Motor neuron (in vitro differentiated cells): ENCODE measurements at regions not wholly inside any gene's neighbourhood (a gene's known extent, or its start where the extent isn't known, plus 50 kb on each side); places are given as distances from the start of the nearest gene placed in this dataset.

Experiments
- ATAC-seq, 8 experiments: fragments of 200-7000 bp; cut with Tn5 transposase; replicated peaks in 6 of 8; 2 replicates each; pipeline ENCODE4 v1.8.0; 2021; ENCODE audit warnings: mild to moderate bottlenecking in 8 of 8, moderate library complexity in 8 of 8
- H3K27ac ChIP-seq, 2 donors: fragments of 250-450 bp; sonication (Bioruptor Pico); 2 replicates each; pipeline ENCODE4 v1.9.0; 2021; ENCODE audit warnings: antibody characterized with exemption in 2 of 2, mild to moderate bottlenecking in 2 of 2, moderate library complexity in 1 of 2
- H3K4me1 ChIP-seq, 2 donors: fragments of 250-450 bp; sonication (Bioruptor Pico); replicated peaks in 1 of 2; 2 replicates each; pipeline ENCODE4 v1.6.1; 2021; ENCODE audit warnings: antibody characterized with exemption in 2 of 2, mild to moderate bottlenecking in 2 of 2, moderate library complexity in 1 of 2
- H3K4me3 ChIP-seq, 5 donors: fragments of 250-450 bp; sonication (Bioruptor Pico); 2 replicates each; pipeline ENCODE4 v1.9.0; 2021; ENCODE audit warnings: antibody characterized with exemption in 5 of 5, mild to moderate bottlenecking in 5 of 5, moderate library complexity in 4 of 5
- WGBS, 10 experiments: fragments of 450-650 bp; shearing (Covaris generic); methylation state at CpG; one replicate each; pipeline ENCODE4 v1.0.0; 2022; 5-methylcytosine and 5-hydroxymethylcytosine counted together
- in situ Hi-C, 9 experiments: fragments of 400-800 bp; cut with MboI; loops; one replicate each; pipeline ENCODE4 v1.15.0; 2021; ENCODE audit warnings: low sequenced_read_pairs in 9 of 9, low pct_unique_long_range_greater_than_20kb in 2 of 9; ENCODE audit not compliant: unreplicated experiment in 9 of 9

GRCh38 chr21:20737227-20737913 is 260.8 kb upstream of the NCAM2 start:
- in situ Hi-C loops, result no loop called here
- Histone ChIP-seq H3K4me1 (peaks cover 0 to 4% of the 10 kb centered on the region in 2 donors), H3K4me3 (no peak overlapping the region), H3K27ac (no peak overlapping the region)
- no peak for ATAC-seq

DNA sequence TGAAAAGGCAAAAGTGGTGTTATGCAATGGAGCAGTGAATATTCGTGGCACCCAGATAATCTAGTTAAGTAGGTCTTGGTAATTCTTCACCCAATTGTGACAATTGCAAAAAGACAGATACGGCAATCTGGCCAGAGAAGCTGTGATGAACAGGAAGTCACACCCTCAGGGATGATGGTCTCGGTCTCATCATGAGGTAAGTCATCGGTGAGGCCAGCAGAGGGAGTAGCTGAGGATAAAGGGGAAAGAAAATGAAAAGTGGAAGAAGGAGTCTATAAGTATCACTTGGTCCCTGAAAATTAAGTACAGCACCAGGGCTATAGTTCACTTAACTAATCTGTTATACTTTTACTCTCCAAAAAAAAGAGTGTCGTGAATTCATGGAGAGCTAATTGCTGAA is 258.8 kb upstream of the NCAM2 start:
- WGBS, 10 experiments, result 26 to 100% (median 86%) methylated on average over 1 to 5 of the region's 5 CpGs; no CpG with 5 or more reads in 2 of the 10 experiments
- H3K4me3 ChIP-seq, result no peak overlapping the region
- H3K27ac ChIP-seq, result no peak overlapping the region
- peaks cover 2 to 4% of the 10 kb centered on the region in 2 donors for H3K4me1 ChIP-seq
- ATAC-seq, result no peak
- in situ Hi-C loops, result no loop called here

- ATAC-seq, result no peak
- in situ Hi-C loops, result no loop called here
- H3K4me1 ChIP-seq, result peaks cover 0 to 2% of the 10 kb centered on the region in 2 donors
- H3K4me3 ChIP-seq, result no peak overlapping the region
- 23 to 94% (median 87%) methylated on average over 3 to 6 of the region's 6 CpGs; no CpG with 5 or more reads in 1 of the 10 experiments for WGBS, 10 experiments
- no peak overlapping the region for H3K27ac ChIP-seq
Measured at GRCh38 chr21:20741445-20741844, 256.8 kb upstream of the NCAM2 start.

DNA sequence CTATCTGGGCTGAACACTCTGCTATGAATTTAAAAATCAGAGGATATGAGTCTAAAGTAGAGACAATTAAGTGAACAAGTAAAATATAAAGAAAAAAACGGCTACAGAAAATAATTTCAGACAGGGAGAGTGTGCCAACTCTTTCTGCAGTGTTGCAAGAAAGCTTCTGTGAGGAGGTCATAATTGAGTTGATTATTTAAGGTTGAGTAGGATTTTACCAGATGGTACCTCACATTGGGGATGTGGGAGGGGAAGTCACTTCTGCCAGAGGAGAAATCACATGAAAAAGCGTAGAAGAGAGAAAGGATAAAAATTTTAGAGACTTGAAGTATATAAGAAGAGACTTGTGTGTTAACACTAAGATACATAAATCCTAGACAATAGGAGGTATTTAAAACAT is 238.0 kb upstream of the NCAM2 start:
- no peak for ATAC-seq
- in situ Hi-C loops, result no loop called here
- H3K27ac ChIP-seq, result no peak overlapping the region
- peaks cover 0 to 2% of the 10 kb centered on the region in 2 donors for H3K4me1 ChIP-seq
- no peak overlapping the region for H3K4me3 ChIP-seq
- 0 to 94% (median 54%) methylated on average over 1 to 2 of the region's 2 CpGs for WGBS, 10 experiments

GRCh38 chr21:20774737-20775136 is 223.5 kb upstream of the NCAM2 start:
- Histone ChIP-seq H3K27ac (no peak overlapping the region), H3K4me3 (no peak overlapping the region), H3K4me1 (no peaks in the 10 kb centered on the region)
- 63 to 100% (median 95%) methylated on average over 1 of the region's 1 CpG for WGBS, 10 experiments
- ATAC-seq, result no peak
- in situ Hi-C loops, result no loop called here

DNA sequence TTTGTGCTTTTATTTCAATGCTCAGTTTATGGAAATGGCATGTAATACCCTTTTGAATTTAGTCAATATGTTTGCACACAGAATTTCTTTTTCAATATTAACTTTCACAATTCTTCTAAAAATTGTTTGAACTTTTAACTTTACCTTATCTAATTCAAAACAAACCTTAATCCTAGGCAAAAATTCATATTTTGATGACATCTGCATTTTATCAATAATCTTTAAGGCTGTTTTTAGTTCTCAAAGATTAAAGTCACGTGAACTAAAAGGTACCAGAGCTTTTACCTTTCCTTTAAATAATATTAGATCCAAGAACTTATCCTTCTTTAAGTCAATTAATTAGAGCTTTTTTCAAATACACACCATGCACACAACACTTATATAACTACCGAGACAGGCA is 218.9 kb upstream of the NCAM2 start:
- Histone ChIP-seq H3K4me3 (no peak overlapping the region), H3K4me1 (no peaks in the 10 kb centered on the region), H3K27ac (no peak overlapping the region)
- WGBS, 10 experiments, result 0 to 100% (median 29%) methylated on average over 1 to 2 of the region's 2 CpGs
- ATAC-seq, result no peak
- in situ Hi-C loops, result no loop called here

DNA sequence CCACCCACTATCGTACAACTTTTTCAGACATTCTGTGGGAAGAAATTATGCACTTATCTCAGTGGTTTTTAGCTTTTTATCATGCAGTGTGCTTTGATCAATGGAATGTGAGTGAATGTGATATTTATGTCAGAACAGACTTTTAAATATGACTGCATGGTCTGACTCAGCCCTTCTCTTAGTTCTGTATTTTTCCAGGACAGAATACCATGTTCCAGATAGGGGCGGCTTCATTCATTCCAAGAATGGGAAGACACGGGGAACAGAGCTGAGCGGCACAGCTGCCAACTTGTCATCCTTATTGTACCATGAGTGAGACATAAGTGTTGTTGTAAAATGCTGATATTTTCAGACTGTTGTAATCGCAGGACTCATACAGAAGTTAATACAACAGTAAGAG is 214.6 kb upstream of the NCAM2 start:
- peak in 1 of 8 experiments; percentile 77 for ATAC-seq
- no peaks in the 10 kb centered on the region for H3K4me1 ChIP-seq
- in situ Hi-C loops, result no loop called here
- WGBS, 10 experiments, result 11 to 100% (median 90%) methylated on average over 1 to 5 of the region's 5 CpGs
- H3K27ac ChIP-seq, result no peak overlapping the region
- H3K4me3 ChIP-seq, result no peak overlapping the region

DNA sequence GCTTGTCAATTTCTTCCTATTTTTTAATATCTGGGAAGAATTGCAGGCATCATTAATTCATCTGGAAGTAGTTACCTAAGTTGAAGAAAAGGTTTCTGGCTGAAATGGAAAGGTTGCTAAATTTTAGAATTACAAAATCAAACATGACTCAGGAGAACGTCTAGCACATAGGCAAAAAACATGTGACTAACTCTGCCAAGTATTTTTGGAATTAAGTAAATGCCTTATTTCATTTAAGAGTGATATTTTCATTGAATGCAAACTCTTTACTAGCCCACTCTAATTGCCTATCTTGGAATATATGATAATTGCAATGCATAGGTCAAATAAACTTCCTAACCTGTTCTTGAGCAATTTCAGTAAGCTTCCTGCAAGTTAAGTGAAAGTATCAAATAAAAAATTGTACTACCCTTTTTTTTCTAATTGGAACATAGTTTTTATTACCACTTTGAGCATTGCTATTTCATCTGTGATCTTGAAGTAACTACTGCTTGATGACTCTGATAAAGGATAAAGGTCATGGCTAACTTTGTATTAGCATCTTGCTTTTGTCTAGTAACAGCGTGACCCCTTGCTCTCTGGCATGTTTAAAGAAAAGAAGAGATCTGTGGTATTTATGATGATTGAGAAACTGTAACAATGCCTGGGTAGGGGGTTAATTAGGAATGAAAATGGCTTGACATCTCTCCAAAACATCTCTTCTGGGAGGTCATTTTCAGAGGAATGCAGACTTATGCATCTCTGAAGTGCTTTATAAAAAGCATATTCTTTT is 208.3 kb upstream of the NCAM2 start:
- no peak overlapping the region for H3K4me3 ChIP-seq
- H3K27ac ChIP-seq, result no peak overlapping the region
- ATAC-seq, result no peak
- WGBS, 10 experiments, result 0 to 31% (median 20%) methylated on average over 1 to 2 of the region's 2 CpGs
- in situ Hi-C loops, result no loop called here
- no peaks in the 10 kb centered on the region for H3K4me1 ChIP-seq

DNA sequence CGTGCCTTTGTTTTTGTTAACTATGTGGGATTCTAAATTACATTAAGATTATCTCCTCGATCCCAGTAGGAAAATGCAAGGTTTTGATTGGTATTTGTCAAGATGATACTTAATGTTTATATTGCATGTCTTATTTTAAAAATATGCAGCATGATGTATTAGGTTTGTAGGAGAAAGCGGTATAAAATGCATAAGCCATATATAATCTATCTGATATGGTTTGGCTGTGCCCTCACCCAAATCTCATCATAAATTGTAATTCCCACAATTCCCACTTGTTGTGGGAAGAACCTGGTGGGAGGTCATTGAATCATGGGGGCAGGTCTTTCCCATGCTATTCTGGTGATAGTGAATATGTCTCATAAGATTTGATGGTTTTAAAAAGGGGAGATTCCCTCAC is 198.1 kb upstream of the NCAM2 start:
- ATAC-seq, result no peak
- Histone ChIP-seq H3K27ac (no peak overlapping the region), H3K4me1 (peaks cover 0 to 3% of the 10 kb centered on the region in 2 donors), H3K4me3 (no peak overlapping the region)
- in situ Hi-C loops, result no loop called here
- WGBS, 10 experiments, result 42 to 100% (median 83%) methylated on average over 1 to 3 of the region's 3 CpGs

DNA sequence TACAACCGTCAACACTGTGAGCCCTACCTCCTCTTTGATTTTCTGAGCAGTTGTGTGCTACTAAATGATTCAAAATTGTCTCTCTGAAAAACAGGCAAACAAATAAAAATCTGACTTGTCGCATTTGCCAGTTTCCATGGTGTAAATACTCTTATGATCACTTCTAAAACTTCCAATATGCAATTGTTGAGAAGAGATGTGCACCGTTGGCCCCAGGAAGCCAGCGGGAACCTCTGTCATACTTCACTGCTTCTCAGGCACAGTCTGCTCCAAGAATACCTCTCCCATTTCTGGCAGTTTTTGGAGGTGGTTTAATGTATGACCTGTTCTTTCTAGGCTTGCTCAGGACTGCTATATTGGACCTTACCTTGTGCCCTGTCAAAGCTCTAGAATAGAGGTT is 196.0 kb upstream of the NCAM2 start:
- 0 to 100% (median 89%) methylated on average over 1 to 3 of the region's 4 CpGs; no CpG with 5 or more reads in 2 of the 10 experiments for WGBS, 10 experiments
- Histone ChIP-seq H3K4me3 (no peak overlapping the region), H3K27ac (no peak overlapping the region), H3K4me1 (peaks cover 0 to 3% of the 10 kb centered on the region in 2 donors)
- in situ Hi-C loops, result no loop called here
- ATAC-seq, result no peak

GRCh38 chr21:20802631-20803260 is 195.5 kb upstream of the NCAM2 start:
- WGBS, 10 experiments, result 3 to 87% (median 56%) methylated on average over 1 to 8 of the region's 8 CpGs
- H3K27ac ChIP-seq, result no peak overlapping the region
- in situ Hi-C loops, result no loop called here
- peaks cover 0 to 3% of the 10 kb centered on the region in 2 donors for H3K4me1 ChIP-seq
- ATAC-seq, result no peak
- no peak overlapping the region for H3K4me3 ChIP-seq

DNA sequence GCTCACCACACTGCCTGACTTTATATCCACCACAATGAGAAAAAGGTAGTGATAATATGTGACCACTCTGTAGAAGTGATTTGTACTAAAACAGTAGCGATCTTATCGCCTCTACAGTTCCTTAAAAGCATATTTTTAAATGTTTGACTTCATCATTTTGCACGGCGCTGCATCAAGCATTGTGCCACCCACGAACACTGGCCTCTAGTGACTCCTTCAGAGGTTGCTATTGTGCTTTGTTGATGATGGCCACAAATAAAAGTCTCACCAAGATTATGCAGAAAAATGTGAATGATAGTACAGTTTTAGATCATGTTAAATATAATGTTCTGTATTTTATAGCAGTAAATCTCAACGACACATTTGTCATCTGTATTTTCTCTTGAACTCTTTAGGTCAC is 186.5 kb upstream of the NCAM2 start:
- Histone ChIP-seq H3K4me3 (no peak overlapping the region), H3K27ac (no peak overlapping the region), H3K4me1 (no peaks in the 10 kb centered on the region)
- WGBS, 10 experiments, result 14 to 100% (median 93%) methylated on average over 1 to 6 of the region's 6 CpGs
- in situ Hi-C loops, result no loop called here
- ATAC-seq, result no peak

DNA sequence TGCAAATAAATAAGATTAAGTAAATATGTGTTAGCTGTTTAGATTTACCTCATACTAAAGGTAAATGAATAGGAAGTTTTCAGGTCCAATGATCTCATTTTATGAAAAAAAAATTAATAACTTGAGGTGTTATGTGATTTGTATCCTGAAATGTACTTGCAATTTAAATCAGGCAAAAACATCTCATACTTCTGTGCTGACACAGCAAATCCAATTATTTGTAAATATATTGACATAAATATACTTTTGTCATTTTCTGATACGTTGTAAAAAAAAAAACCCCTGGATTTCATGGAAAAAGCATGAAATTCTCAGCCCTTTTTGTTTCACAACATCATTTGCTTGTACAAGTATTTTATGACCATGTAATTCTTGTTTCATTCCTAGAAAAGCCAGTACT is 184.1 kb upstream of the NCAM2 start:
- Histone ChIP-seq H3K4me1 (no peaks in the 10 kb centered on the region), H3K4me3 (no peak overlapping the region), H3K27ac (no peak overlapping the region)
- no peak for ATAC-seq
- in situ Hi-C loops, result no loop called here
- 0 to 100% (median 70%) methylated on average over 1 of the region's 1 CpG; no CpG with 5 or more reads in 2 of the 10 experiments for WGBS, 10 experiments
